Hepatocyte (in vitro differentiated cells): ENCODE measurements at regions not wholly inside any gene's neighbourhood (a gene's known extent, or its start where the extent isn't known, plus 50 kb on each side); places are given as distances from the start of the nearest gene placed in this dataset.

Source experiments
- DNase-seq: peaks from one replicate; pipeline ENCODE4 v3.0.0-alpha.2; 2016; ENCODE audit warnings: low spot score
- H2AFZ ChIP-seq: fragments of 200-600 bp; sonication (generic); 2 replicates; pipeline ENCODE4 v1.6.0; 2016; ENCODE audit warnings: antibody characterized with exemption, mild to moderate bottlenecking
- H3K27ac ChIP-seq: fragments of 200-600 bp; sonication (generic); 2 replicates; pipeline ENCODE4 v1.5.1; 2016; ENCODE audit warnings: mild to moderate bottlenecking
- H3K27me3 ChIP-seq: fragments of 200-600 bp; sonication (generic); 2 replicates; pipeline ENCODE4 v1.6.1; 2016
- H3K36me3 ChIP-seq: fragments of 200-600 bp; sonication (generic); replicated peaks from 2 replicates; pipeline ENCODE4 v1.5.1; 2016; ENCODE audit warnings: low read depth; ENCODE audit not compliant: insufficient read depth
- H3K4me1 ChIP-seq: fragments of 200-600 bp; sonication (generic); 2 replicates; pipeline ENCODE4 v1.5.1; 2016; ENCODE audit warnings: mild to moderate bottlenecking, moderate library complexity; ENCODE audit not compliant: insufficient read depth
- H3K4me2 ChIP-seq: fragments of 200-600 bp; sonication (generic); 2 replicates; pipeline ENCODE4 v1.6.0; 2016
- H3K4me3 ChIP-seq: fragments of 200-600 bp; sonication (generic); 2 replicates; pipeline ENCODE4 v1.5.1; 2016; ENCODE audit warnings: mild to moderate bottlenecking
- H3K79me2 ChIP-seq: fragments of 200-600 bp; sonication (generic); 2 replicates; pipeline ENCODE4 v1.6.0; 2017; ENCODE audit warnings: mild to moderate bottlenecking
- H3K9me2 ChIP-seq: fragments of 200-600 bp; sonication (generic); replicated peaks from 2 replicates; pipeline ENCODE4 v1.6.0; 2017; ENCODE audit warnings: mild to moderate bottlenecking; ENCODE audit not compliant: insufficient read depth
- H3K9me3 ChIP-seq: fragments of 200-600 bp; sonication (generic); 2 replicates; pipeline ENCODE4 v1.5.1; 2016; ENCODE audit warnings: low read depth, mild to moderate bottlenecking
- H4K20me1 ChIP-seq: fragments of 200-600 bp; sonication (generic); 2 replicates; pipeline ENCODE4 v1.6.0; 2016; ENCODE audit warnings: mild to moderate bottlenecking; ENCODE audit not compliant: insufficient read depth, poor library complexity, severe bottlenecking
- CTCF ChIP-seq: fragments of 200-600 bp; sonication (generic); IDR thresholded peaks from 2 replicates; pipeline ENCODE4 v1.5.1; 2016; ENCODE audit warnings: antibody characterized with exemption, mild to moderate bottlenecking; ENCODE audit not compliant: poor library complexity
- EZH2 ChIP-seq: fragments of 200-600 bp; sonication (generic); IDR thresholded peaks from 2 replicates; pipeline ENCODE4 v1.6.1; 2016; ENCODE audit warnings: antibody characterized with exemption, mild to moderate bottlenecking, borderline replicate concordance
- EZH2phosphoT487 ChIP-seq: fragments of 200-600 bp; sonication (generic); IDR thresholded peaks from one replicate; pipeline ENCODE4 v1.6.1; 2018; ENCODE audit warnings: antibody characterized with exemption, mild to moderate bottlenecking, low read depth, moderate library complexity; ENCODE audit not compliant: unreplicated experiment, severe bottlenecking
- WGBS: methylation state at CpG from one replicate; pipeline ENCODE4 v1.1.6; 2016; ENCODE audit warnings: low lambda C conversion rate; ENCODE audit errors: missing lambda C conversion rate; 5-methylcytosine and 5-hydroxymethylcytosine counted together

DNA sequence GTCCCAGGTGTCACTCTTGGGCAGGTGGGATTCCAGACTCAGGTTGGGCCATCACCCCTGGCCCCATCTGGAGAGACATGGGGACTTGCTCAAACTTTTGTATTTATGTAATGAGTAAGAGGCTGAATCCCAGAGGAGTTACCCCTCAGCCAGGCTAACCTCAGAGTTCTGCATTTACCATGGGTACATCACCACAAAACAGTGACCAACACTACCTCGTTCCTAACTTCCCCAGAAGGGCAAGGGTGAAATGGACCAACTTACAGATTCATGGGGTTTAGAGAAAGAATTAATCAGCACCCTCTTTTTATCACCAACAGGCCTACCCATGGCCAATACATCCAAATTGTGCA is 259.9 kb upstream of the MARCKS start:
- peak overlapping the region; percentile 17 for H2AFZ ChIP-seq
- no peak for DNase-seq
- no peaks in the 10 kb centered on the region for H3K36me3 ChIP-seq
- H3K27ac ChIP-seq, result peak overlapping the region; percentile 76
- H3K9me3 ChIP-seq, result no peaks in the 10 kb centered on the region
- no peaks in the 10 kb centered on the region for H3K27me3 ChIP-seq
- no peaks in the 10 kb centered on the region for H4K20me1 ChIP-seq
- TF ChIP-seq EZH2, result no peak
- TF ChIP-seq EZH2phosphoT487, result no peak
- TF ChIP-seq CTCF, result no peak
- WGBS, result 95% methylated on average over 1 of the region's 1 CpG
- H3K4me3 ChIP-seq, result no peak overlapping the region
- no peaks in the 10 kb centered on the region for H3K9me2 ChIP-seq
- peaks cover 20% of the 10 kb centered on the region for H3K4me1 ChIP-seq
- H3K4me2 ChIP-seq, result no peak overlapping the region
- H3K79me2 ChIP-seq, result no peaks in the 10 kb centered on the region

DNA sequence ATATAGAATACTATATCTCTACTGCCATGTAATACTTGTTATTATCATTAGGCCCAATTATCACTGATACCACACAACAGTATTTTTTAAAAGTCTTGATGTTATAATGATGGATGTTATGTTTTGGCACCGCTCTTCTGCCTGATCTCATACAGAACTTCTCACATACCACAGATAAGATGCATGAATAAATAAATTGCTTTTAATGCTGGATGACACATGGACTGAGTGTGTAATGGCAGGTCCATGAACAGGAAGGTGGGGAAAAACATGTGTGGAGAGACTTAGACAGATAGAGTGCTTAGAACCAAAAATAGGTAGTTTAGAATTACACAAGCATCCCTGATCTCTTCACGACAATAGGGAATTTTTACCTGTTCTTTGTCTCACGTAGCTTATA is 258.4 kb upstream of the MARCKS start:
- Histone ChIP-seq H3K27ac (no peak overlapping the region), H3K9me3 (no peaks in the 10 kb centered on the region), H3K4me3 (no peak overlapping the region), H3K9me2 (no peaks in the 10 kb centered on the region), H3K79me2 (no peaks in the 10 kb centered on the region), H2AFZ (no peak overlapping the region), H4K20me1 (no peaks in the 10 kb centered on the region), H3K36me3 (no peaks in the 10 kb centered on the region), H3K27me3 (no peaks in the 10 kb centered on the region), H3K4me1 (peaks cover 16% of the 10 kb centered on the region), H3K4me2 (no peak overlapping the region)
- TF ChIP-seq EZH2phosphoT487, result no peak
- TF ChIP-seq EZH2, result no peak
- TF ChIP-seq CTCF, result no peak
- WGBS, result 92% methylated on average over 3 of the region's 3 CpGs
- DNase-seq, result no peak

DNA sequence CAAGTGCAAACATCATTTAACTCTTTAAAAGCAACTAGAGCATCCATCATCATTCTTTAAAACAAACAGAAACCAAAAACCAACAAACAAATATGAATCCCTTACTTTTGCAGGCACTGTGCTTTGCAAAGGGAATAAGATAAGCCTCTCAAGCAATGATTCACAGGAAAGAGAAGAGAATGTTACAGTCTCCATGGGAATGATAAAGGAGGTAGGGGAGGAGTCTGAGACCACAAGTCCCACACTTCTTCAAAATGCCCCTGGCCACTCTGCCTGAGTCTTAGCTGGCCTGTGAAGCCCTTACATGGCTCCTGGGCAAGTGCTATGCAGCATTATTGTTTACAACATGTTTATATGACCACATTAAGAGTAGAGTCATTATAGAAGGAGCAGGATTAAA is 257.7 kb upstream of the MARCKS start:
- H3K4me3 ChIP-seq, result no peak overlapping the region
- no peak for DNase-seq
- H3K9me2 ChIP-seq, result no peaks in the 10 kb centered on the region
- H3K27me3 ChIP-seq, result no peaks in the 10 kb centered on the region
- H3K9me3 ChIP-seq, result no peaks in the 10 kb centered on the region
- H2AFZ ChIP-seq, result no peak overlapping the region
- H3K4me1 ChIP-seq, result peaks cover 16% of the 10 kb centered on the region
- TF ChIP-seq CTCF, result no peak
- no peak for TF ChIP-seq EZH2
- no peak for TF ChIP-seq EZH2phosphoT487
- H4K20me1 ChIP-seq, result no peaks in the 10 kb centered on the region
- no peak overlapping the region for H3K4me2 ChIP-seq
- no peaks in the 10 kb centered on the region for H3K79me2 ChIP-seq
- no peak overlapping the region for H3K27ac ChIP-seq
- no peaks in the 10 kb centered on the region for H3K36me3 ChIP-seq
